ENCODE measurements at regions not wholly inside any gene's neighbourhood (a gene's known extent, or its start where the extent isn't known, plus 50 kb on each side); places are given as distances from the start of the nearest gene placed in this dataset.

DNA sequence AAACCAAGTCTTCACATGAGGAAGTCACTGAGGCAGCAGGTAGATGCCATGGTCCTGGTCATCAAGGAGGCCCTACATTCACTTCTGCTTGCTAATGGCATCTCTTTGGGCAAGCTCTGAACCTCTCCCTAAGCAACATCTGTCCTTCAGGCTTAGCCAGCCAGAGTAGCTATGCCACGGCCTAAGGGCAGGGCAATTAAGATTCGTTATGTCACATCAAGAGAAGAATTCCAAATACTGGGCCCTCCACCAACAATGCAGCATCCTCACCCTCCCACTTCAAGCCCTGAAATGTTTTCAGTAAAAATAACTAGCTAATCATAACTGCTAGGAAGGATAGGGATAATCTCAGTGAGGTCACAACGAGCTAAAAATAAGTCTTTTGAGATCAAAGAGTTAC is 120.7 kb upstream of the HCCS start:
- Histone ChIP-seq H3K9ac (ENCODE audit: low read depth in 1 of 2, low read length in 2 of 2) (no peak overlapping the region), H3K27ac (ENCODE audit: low read depth in 1 of 2, low read length in 2 of 2) (no peak overlapping the region), H3K9me3 (ENCODE audit: control insufficient read depth in 4 of 4, low read length in 3 of 4) (no peaks in the 10 kb centered on the region), H3K27me3 (ENCODE audit: control insufficient read depth in 4 of 4, insufficient read depth in 4 of 4, low read length in 3 of 4) (peaks cover 0 to 6% (median 0%) of the 10 kb centered on the region in 4 donors), H3K4me3 (ENCODE audit: low read depth in 1 of 3, low read length in 3 of 3) (no peak overlapping the region), H3K4me1 (ENCODE audit: control insufficient read depth in 4 of 4, insufficient read depth in 4 of 4, low read length in 3 of 4) (no peaks in the 10 kb centered on the region), H3K36me3 (ENCODE audit: control insufficient read depth in 4 of 4, insufficient read depth in 3 of 4, low read depth in 1 of 4, low read length in 3 of 4) (no peaks in the 10 kb centered on the region)
- DNase-seq (ENCODE audit: low spot score): no peak
- TF ChIP-seq REST (IDR thresholded peaks at IDR 0.05) (no peak), JUND (IDR thresholded peaks at IDR 0.05) (no peak), HNF4G (IDR thresholded peaks at IDR 0.05) (no peak), HNF4A (conservative IDR thresholded peaks at IDR 0.05) (no peak), RAD21 (IDR thresholded peaks at IDR 0.05) (no peak), GABPA (IDR thresholded peaks at IDR 0.05 in 1 of 2, conservative IDR thresholded peaks at IDR 0.05 in 1 of 2) (no peak), FOXA1 (IDR thresholded peaks at IDR 0.05) (no peak), RXRA (IDR thresholded peaks at IDR 0.05) (no peak), NR2F2 (IDR thresholded peaks at IDR 0.05) (no peak), SP1 (IDR thresholded peaks at IDR 0.05) (no peak), TAF1 (conservative IDR thresholded peaks at IDR 0.05) (no peak)
- TF ChIP-seq, protein P1, sequence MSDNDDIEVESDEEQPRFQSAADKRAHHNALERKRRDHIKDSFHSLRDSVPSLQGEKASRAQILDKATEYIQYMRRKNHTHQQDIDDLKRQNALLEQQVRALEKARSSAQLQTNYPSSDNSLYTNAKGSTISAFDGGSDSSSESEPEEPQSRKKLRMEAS (IDR thresholded peaks at IDR 0.05): no peak
- TF ChIP-seq, protein P2, sequence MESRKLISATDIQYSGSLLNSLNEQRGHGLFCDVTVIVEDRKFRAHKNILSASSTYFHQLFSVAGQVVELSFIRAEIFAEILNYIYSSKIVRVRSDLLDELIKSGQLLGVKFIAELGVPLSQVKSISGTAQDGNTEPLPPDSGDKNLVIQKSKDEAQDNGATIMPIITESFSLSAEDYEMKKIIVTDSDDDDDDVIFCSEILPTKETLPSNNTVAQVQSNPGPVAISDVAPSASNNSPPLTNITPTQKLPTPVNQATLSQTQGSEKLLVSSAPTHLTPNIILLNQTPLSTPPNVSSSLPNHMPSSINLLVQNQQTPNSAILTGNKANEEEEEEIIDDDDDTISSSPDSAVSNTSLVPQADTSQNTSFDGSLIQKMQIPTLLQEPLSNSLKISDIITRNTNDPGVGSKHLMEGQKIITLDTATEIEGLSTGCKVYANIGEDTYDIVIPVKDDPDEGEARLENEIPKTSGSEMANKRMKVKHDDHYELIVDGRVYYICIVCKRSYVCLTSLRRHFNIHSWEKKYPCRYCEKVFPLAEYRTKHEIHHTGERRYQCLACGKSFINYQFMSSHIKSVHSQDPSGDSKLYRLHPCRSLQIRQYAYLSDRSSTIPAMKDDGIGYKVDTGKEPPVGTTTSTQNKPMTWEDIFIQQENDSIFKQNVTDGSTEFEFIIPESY (IDR thresholded peaks at IDR 0.05): no peak
- TF ChIP-seq, protein P3, sequence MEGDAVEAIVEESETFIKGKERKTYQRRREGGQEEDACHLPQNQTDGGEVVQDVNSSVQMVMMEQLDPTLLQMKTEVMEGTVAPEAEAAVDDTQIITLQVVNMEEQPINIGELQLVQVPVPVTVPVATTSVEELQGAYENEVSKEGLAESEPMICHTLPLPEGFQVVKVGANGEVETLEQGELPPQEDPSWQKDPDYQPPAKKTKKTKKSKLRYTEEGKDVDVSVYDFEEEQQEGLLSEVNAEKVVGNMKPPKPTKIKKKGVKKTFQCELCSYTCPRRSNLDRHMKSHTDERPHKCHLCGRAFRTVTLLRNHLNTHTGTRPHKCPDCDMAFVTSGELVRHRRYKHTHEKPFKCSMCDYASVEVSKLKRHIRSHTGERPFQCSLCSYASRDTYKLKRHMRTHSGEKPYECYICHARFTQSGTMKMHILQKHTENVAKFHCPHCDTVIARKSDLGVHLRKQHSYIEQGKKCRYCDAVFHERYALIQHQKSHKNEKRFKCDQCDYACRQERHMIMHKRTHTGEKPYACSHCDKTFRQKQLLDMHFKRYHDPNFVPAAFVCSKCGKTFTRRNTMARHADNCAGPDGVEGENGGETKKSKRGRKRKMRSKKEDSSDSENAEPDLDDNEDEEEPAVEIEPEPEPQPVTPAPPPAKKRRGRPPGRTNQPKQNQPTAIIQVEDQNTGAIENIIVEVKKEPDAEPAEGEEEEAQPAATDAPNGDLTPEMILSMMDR (IDR thresholded peaks at IDR 0.05; ENCODE audit: low read depth, low read length, missing input control): no peak
- TF ChIP-seq, protein P4, sequence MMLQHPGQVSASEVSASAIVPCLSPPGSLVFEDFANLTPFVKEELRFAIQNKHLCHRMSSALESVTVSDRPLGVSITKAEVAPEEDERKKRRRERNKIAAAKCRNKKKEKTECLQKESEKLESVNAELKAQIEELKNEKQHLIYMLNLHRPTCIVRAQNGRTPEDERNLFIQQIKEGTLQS (IDR thresholded peaks at IDR 0.05): no peak
- 91% methylated on average over 3 of the region's 3 CpGs for WGBS

- Histone ChIP-seq H3K9ac (ENCODE audit: low read depth in 1 of 2, low read length in 2 of 2) (no peak overlapping the region), H3K27ac (ENCODE audit: low read depth in 1 of 2, low read length in 2 of 2) (no peak overlapping the region), H3K36me3 (ENCODE audit: control insufficient read depth in 4 of 4, insufficient read depth in 3 of 4, low read depth in 1 of 4, low read length in 3 of 4) (no peaks in the 10 kb centered on the region), H3K27me3 (ENCODE audit: control insufficient read depth in 4 of 4, insufficient read depth in 4 of 4, low read length in 3 of 4) (peaks cover 0 to 6% (median 0%) of the 10 kb centered on the region in 4 donors), H3K9me3 (ENCODE audit: control insufficient read depth in 4 of 4, low read length in 3 of 4) (no peaks in the 10 kb centered on the region), H3K4me3 (ENCODE audit: low read depth in 1 of 3, low read length in 3 of 3) (no peak overlapping the region), H3K4me1 (ENCODE audit: control insufficient read depth in 4 of 4, insufficient read depth in 4 of 4, low read length in 3 of 4) (no peaks in the 10 kb centered on the region)
- no peak for DNase-seq (ENCODE audit: low spot score)
- no peak for TF ChIP-seq JUND (IDR thresholded peaks at IDR 0.05)
- TF ChIP-seq, protein P3 (IDR thresholded peaks at IDR 0.05; ENCODE audit: low read depth, low read length, missing input control): no peak
- no peak for TF ChIP-seq YY1 (IDR thresholded peaks at IDR 0.05)
- TF ChIP-seq EGR1 (IDR thresholded peaks at IDR 0.05; ENCODE audit: low read depth in 2 of 2): no peak
- TF ChIP-seq SP1 (IDR thresholded peaks at IDR 0.05): no peak
- TF ChIP-seq, protein P4 (IDR thresholded peaks at IDR 0.05): no peak
- no peak for TF ChIP-seq RXRA (IDR thresholded peaks at IDR 0.05)
- TF ChIP-seq HNF4G (IDR thresholded peaks at IDR 0.05): no peak
- TF ChIP-seq, protein P1 (IDR thresholded peaks at IDR 0.05): no peak
- TF ChIP-seq HNF4A (conservative IDR thresholded peaks at IDR 0.05): no peak
- no peak for TF ChIP-seq TAF1 (conservative IDR thresholded peaks at IDR 0.05)
- no peak for TF ChIP-seq GABPA (IDR thresholded peaks at IDR 0.05 in 1 of 2, conservative IDR thresholded peaks at IDR 0.05 in 1 of 2)
- no peak for TF ChIP-seq RAD21 (IDR thresholded peaks at IDR 0.05)
- 92% methylated on average over 4 of the region's 4 CpGs for WGBS
Measured at GRCh38 chrX:10990976-10991375, 120.2 kb upstream of the HCCS start.
